HCT116 (cell line): ENCODE measurements at regions not wholly inside any gene's neighbourhood (a gene's known extent, or its start where the extent isn't known, plus 50 kb on each side); places are given as distances from the start of the nearest gene placed in this dataset.

Experiments used
- ATAC-seq: fragments of 200-7000 bp; cut with Tn5 transposase; 2 replicates; pipeline ENCODE4 v1.9.1; 2020; ENCODE audit warnings: mild to moderate bottlenecking, moderate library complexity
- BruUV-seq: library from RNA; stranded (reverse); fragments of 400-500 nt; replicated peaks from 2 replicates; lab custom pipeline; 2021; lab: Mats Ljungman, UMichigan
- CTCF ChIA-PET: fragments of 300-600 bp; sonication (Branson Sonifier 250); formaldehyde crosslinking; loops from one replicate; lab custom pipeline; 2021; ENCODE audit warnings: antibody characterized with exemption; lab: Charles Lee
- POLR2A ChIA-PET: fragments of 300-600, 350-600 bp; sonication (Branson Sonifier 250); formaldehyde crosslinking; loops from one replicate; lab custom pipeline; 2021; ENCODE audit warnings: antibody characterized with exemption; lab: Charles Lee
- RAD21 ChIA-PET, 2 experiments: fragments of 300-600 bp; sonication (Branson Sonifier 250); formaldehyde crosslinking; loops; one replicate each; lab custom pipeline; 2023; ENCODE audit warnings: low total read pairs in 2 of 2; ENCODE audit not compliant: uncharacterized antibody in 2 of 2, unreplicated experiment in 2 of 2, low non-redundant PET in 1 of 2; lab: Charles Lee
- DNase-seq: peaks from one replicate; pipeline ENCODE4 v3.0.0-alpha.2; 2010; ENCODE audit warnings: low read depth, low spot score
- H2AFZ ChIP-seq: fragments of 200-600 bp; shearing (Covaris generic), sonication (generic); 2 replicates; pipeline ENCODE4 v1.6.1; 2017; ENCODE audit warnings: low read depth, mixed run types, mixed read lengths, antibody characterized with exemption, low read length; ENCODE audit not compliant: poor library complexity, severe bottlenecking
- H3K27ac ChIP-seq: 2 replicates; pipeline ENCODE4 v1.5.1; 2012; ENCODE audit warnings: low read depth, low read length
- H3K27me3 ChIP-seq: fragments of 200-600 bp; sonication (generic); 2 replicates; pipeline ENCODE4 v1.6.1; 2016; ENCODE audit warnings: mixed run types, low read length, mixed read lengths; ENCODE audit not compliant: insufficient read depth
- H3K36me3 ChIP-seq, 2 experiments: fragments of 200-500 bp in 1 of 2; fragments of 200-600 bp in 1 of 2; sonication (Bioruptor generic) in 1 of 2; sonication (generic) in 1 of 2; 2 replicates each; pipeline versions ENCODE4 v1.5.1 to v1.6.1; 2014 to 2016; ENCODE audit warnings: low read length in 2 of 2, inconsistent platforms in 1 of 2, mixed read lengths in 1 of 2, mixed run types in 1 of 2; ENCODE audit not compliant: insufficient read depth in 2 of 2, control insufficient read depth in 1 of 2
- H3K4me1 ChIP-seq, 2 experiments: fragments of 200-600 bp in 1 of 2; sonication (generic) in 1 of 2; 2 replicates each; pipeline versions ENCODE4 v1.5.1 to v1.6.1; 2012 to 2017; ENCODE audit warnings: low read length in 2 of 2, inconsistent platforms in 1 of 2, mild to moderate bottlenecking in 1 of 2, mixed read lengths in 1 of 2, mixed run types in 1 of 2, moderate library complexity in 1 of 2; ENCODE audit not compliant: insufficient read depth in 2 of 2, control insufficient read depth in 1 of 2
- H3K4me2 ChIP-seq: fragments of 200-600 bp; sonication (generic); 2 replicates; pipeline ENCODE4 v1.6.1; 2017; ENCODE audit warnings: mixed run types, low read length, mixed read lengths
- H3K4me3 ChIP-seq, 2 experiments: fragments of 200-600 bp in 1 of 2; sonication (generic) in 1 of 2; replicated peaks in 1 of 2; 2 replicates each; pipeline ENCODE4 v1.5.1; 2011 to 2016; ENCODE audit warnings: low read length in 2 of 2, control low read depth in 1 of 2, low read depth in 1 of 2, mild to moderate bottlenecking in 1 of 2, mixed read lengths in 1 of 2, mixed run types in 1 of 2
- H3K79me2 ChIP-seq: fragments of 200-600 bp; sonication (generic); 2 replicates; pipeline ENCODE4 v1.6.1; 2017; ENCODE audit warnings: mild to moderate bottlenecking, mixed run types, low read length, moderate library complexity, mixed read lengths; ENCODE audit not compliant: insufficient read depth
- H3K9ac ChIP-seq: fragments of 200-600 bp; sonication (generic); 2 replicates; pipeline ENCODE4 v1.6.1; 2016; ENCODE audit warnings: low read length, mixed read lengths
- H3K9me2 ChIP-seq: fragments of 200-600 bp; sonication (generic), shearing (Covaris generic); 2 replicates; pipeline ENCODE4 v1.6.1; 2017; ENCODE audit warnings: mixed run types, mild to moderate bottlenecking, moderate library complexity; ENCODE audit not compliant: insufficient read depth
- H3K9me3 ChIP-seq, 2 experiments: fragments of 200-500 bp in 1 of 2; fragments of 200-600 bp in 1 of 2; sonication (Bioruptor generic) in 1 of 2; sonication (generic) in 1 of 2; 2 replicates each; pipeline ENCODE4 v1.6.1; 2014 to 2017; ENCODE audit warnings: low read length in 2 of 2, mixed read lengths in 2 of 2, inconsistent platforms in 1 of 2, low read depth in 1 of 2, mild to moderate bottlenecking in 1 of 2, mixed run types in 1 of 2, moderate library complexity in 1 of 2; ENCODE audit not compliant: control insufficient read depth in 1 of 2, insufficient read depth in 1 of 2
- H4K20me1 ChIP-seq: fragments of 200-600 bp; sonication (generic), shearing (Covaris generic); 2 replicates; pipeline ENCODE4 v1.6.1; 2017; ENCODE audit warnings: mixed run types, mild to moderate bottlenecking, moderate library complexity; ENCODE audit not compliant: insufficient read depth
- ATF3 ChIP-seq: IDR thresholded peaks from 2 replicates; pipeline ENCODE4 v1.6.1; 2012
- CBX3 ChIP-seq: IDR thresholded peaks from 2 replicates; pipeline ENCODE4 v1.6.1; 2012; ENCODE audit warnings: low read depth
- CEBPB ChIP-seq: IDR thresholded peaks from 2 replicates; pipeline ENCODE4 v1.6.1; 2012; ENCODE audit warnings: low read depth
- FOSL1 ChIP-seq: IDR thresholded peaks from 2 replicates; pipeline ENCODE4 v1.6.1; 2012; ENCODE audit warnings: low read depth
- JUND ChIP-seq: IDR thresholded peaks from 2 replicates; pipeline ENCODE4 v1.6.1; 2012
- POLR2AphosphoS5 ChIP-seq: IDR thresholded peaks from 2 replicates; pipeline ENCODE4 v1.6.1; 2011; ENCODE audit warnings: mild to moderate bottlenecking, low read depth, low read length, moderate library complexity
- RAD21 ChIP-seq: IDR thresholded peaks from 2 replicates; pipeline ENCODE4 v1.6.1; 2012; ENCODE audit warnings: low read depth, mild to moderate bottlenecking
- SIN3A ChIP-seq: IDR thresholded peaks from 2 replicates; pipeline ENCODE4 v1.6.1; 2012; ENCODE audit warnings: low read depth
- SP1 ChIP-seq: IDR thresholded peaks from 2 replicates; pipeline ENCODE4 v1.6.1; 2012; ENCODE audit warnings: low read depth
- SRF ChIP-seq: IDR thresholded peaks from 2 replicates; pipeline ENCODE4 v1.6.1; 2012; ENCODE audit warnings: low read depth
- TCF7L2 ChIP-seq: IDR thresholded peaks from 2 replicates; pipeline ENCODE4 v1.7.0; 2011; ENCODE audit warnings: borderline replicate concordance, inconsistent platforms; ENCODE audit not compliant: insufficient read depth, insufficient read length; ENCODE audit errors: extremely low read depth
- YY1 ChIP-seq: IDR thresholded peaks from 2 replicates; pipeline ENCODE4 v1.6.1; 2011; ENCODE audit warnings: low read length, low read depth, moderate library complexity, mild to moderate bottlenecking; ENCODE audit not compliant: insufficient replicate concordance; ENCODE audit errors: extremely low read depth
- ZBTB33 ChIP-seq: IDR thresholded peaks from 2 replicates; pipeline ENCODE4 v1.6.1; 2011; ENCODE audit warnings: mild to moderate bottlenecking, low read length, moderate library complexity; ENCODE audit not compliant: insufficient replicate concordance; ENCODE audit errors: extremely low read depth
- intact Hi-C: fragments of 100-400 bp; cut with micrococcal nuclease; formaldehyde crosslinking; loops from 2 replicates; pipeline ENCODE4 v1.10.0; 2022

GRCh38 chr12:34591966-34592365 lies 569.7 kb downstream of the ALG10 start:
- DNase-seq (no peak), ATAC-seq (no peak)
- Histone ChIP-seq H4K20me1 (no peaks in the 10 kb centered on the region), H3K4me3 (no peak overlapping the region), H3K9me3 (peaks cover 36 to 41% of the 10 kb centered on the region in 2 experiments; a peak in 3 of 4 replicates), H3K36me3 (no peaks in the 10 kb centered on the region), H3K9me2 (no peaks in the 10 kb centered on the region), H3K27ac (no peak overlapping the region), H2AFZ (no peak overlapping the region), H3K4me2 (no peak overlapping the region), H3K27me3 (no peaks in the 10 kb centered on the region), H3K4me1 (no peaks in the 10 kb centered on the region), H3K9ac (no peak overlapping the region), H3K79me2 (no peaks in the 10 kb centered on the region)
- intact Hi-C loops = no loop called here
- TF ChIP-seq RAD21 (no peak), TCF7L2 (no peak), SIN3A (no peak), YY1 (no peak), CBX3 (no peak), JUND (no peak), CEBPB (no peak), ATF3 (no peak), SP1 (no peak), POLR2AphosphoS5 (no peak), ZBTB33 (no peak), FOSL1 (no peak), SRF (no peak)
- ChIA-PET RAD21 (no interaction called here), POLR2A (no interaction called here), CTCF (no interaction called here)
- BruUV-seq = no TSS peak
